Rectal smooth muscle tissue (tissue), 1 donor: ENCODE measurements at regions not wholly inside any gene's neighbourhood (a gene's known extent, or its start where the extent isn't known, plus 50 kb on each side); places are given as distances from the start of the nearest gene placed in this dataset.
"Not testable (repeated sequence)": the region's sequence is repeated elsewhere in the genome, so short reads cannot be mapped to it uniquely, and the experiment has no call there.

Experiments used
- H3K27ac ChIP-seq: one replicate; pipeline ENCODE4 v1.7.0; 2013; ENCODE audit warnings: low read depth, low read length, inconsistent platforms
- H3K27me3 ChIP-seq: one replicate; pipeline ENCODE4 v1.7.0; 2013; ENCODE audit warnings: low read length; ENCODE audit not compliant: control insufficient read depth, insufficient read depth
- H3K36me3 ChIP-seq: one replicate; pipeline ENCODE4 v1.7.0; 2013; ENCODE audit warnings: low read length; ENCODE audit not compliant: control insufficient read depth, insufficient read depth
- H3K4me1 ChIP-seq: one replicate; pipeline ENCODE4 v1.7.0; 2013; ENCODE audit warnings: low read length; ENCODE audit not compliant: control insufficient read depth, insufficient read depth
- H3K4me3 ChIP-seq: one replicate; pipeline ENCODE4 v1.7.0; 2013; ENCODE audit warnings: low read length
- H3K9ac ChIP-seq: one replicate; pipeline ENCODE4 v1.7.0; 2013; ENCODE audit warnings: low read length

DNA sequence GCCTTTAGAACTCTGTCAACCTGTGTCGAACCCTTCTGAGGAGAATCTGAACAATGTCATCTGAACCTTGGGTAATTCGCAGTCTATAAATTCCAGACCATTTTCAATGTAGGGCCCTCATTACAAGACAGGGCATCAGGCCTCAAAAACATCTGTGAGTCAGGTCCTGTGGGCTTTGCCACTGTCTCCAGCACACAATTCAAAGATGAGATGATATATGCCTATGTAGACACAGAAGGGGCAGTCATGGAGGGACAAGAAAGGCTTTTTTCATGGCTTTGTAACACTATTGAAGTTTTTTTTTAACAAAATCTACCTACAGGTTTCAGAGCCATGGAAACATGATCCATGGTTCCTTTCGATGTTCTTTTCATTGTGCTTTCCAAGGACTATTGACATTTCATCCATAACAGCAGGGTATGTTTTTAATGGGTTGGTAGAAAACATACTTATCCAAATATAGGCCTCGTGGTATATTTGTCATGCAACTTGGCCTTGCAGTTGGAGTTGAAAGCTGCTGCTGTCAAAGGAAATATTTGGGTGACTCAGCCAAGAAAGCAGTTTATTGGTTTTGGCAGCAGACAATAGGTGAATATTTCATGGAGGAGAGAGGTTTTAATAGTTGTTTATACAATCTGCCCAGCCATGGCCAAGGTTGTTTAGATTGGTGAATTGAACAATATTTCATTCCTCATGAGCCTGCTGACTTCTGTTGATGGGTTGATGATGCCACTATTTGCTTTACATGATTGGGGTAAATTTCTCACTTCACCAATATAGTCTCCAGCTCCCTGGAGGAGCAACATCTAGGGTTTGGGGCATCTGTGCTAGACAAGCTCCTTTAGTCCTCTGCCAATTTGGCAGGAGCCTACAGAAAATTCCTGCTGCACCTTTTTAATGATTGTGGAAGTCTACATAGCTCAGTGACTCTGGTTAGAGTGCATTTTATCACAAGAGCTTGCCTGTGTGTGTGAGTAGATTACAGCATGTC lies 158.4 kb upstream of the TMEM72 start:
- Histone ChIP-seq H3K27ac (peak overlapping the region; percentile 36), H3K4me1 (peaks cover 16% of the 10 kb centered on the region), H3K36me3 (no peaks in the 10 kb centered on the region), H3K4me3 (no peak overlapping the region), H3K9ac (no peak overlapping the region), H3K27me3 (no peaks in the 10 kb centered on the region)

DNA sequence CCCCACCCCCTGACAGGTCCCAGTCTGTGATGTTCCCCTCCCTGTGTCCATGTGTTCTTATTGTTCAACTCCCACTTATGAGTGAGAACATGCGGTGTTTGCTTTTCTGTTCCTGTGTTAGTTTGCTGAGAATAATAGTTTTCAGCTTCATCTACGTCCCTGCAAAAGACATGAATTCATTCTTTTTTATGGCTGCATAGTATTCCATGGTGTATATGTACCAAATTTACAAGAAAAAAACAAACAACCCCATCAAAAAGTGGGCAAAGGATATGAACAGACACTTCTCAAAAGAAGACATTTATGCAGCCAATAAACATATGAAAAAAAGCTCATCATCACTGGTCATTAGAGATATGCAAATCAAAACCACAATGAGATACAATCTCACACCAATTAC lies 156.8 kb upstream of the TMEM72 start:
- H3K27me3 ChIP-seq, H3K4me3 ChIP-seq, H3K27ac ChIP-seq, H3K9ac ChIP-seq, H3K36me3 ChIP-seq: not testable (repeated sequence)
- peaks cover 16% of the 10 kb centered on the region for H3K4me1 ChIP-seq

DNA sequence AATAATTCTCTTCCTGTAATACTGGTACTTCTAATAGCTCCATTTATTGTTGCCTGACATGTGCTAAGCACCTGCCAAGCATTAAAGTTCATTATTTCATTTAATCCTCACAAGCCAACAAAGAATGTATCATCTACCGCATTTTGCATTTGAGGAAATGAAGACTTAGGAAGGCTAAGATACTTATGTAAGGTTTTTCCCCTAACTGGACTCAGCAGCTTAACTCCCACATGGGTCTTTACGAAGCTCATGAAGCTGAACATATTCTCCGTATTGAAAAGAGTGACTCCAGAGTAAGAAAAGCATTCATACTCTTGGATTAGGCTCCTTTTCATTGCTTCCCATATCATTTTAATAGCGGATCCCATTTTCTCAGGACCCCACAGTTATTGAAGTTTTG lies 155.7 kb upstream of the TMEM72 start:
- Histone ChIP-seq H3K4me1 (peaks cover 16% of the 10 kb centered on the region), H3K4me3 (no peak overlapping the region), H3K27me3 (no peaks in the 10 kb centered on the region), H3K9ac (no peak overlapping the region), H3K27ac (no peak overlapping the region), H3K36me3 (no peaks in the 10 kb centered on the region)

DNA sequence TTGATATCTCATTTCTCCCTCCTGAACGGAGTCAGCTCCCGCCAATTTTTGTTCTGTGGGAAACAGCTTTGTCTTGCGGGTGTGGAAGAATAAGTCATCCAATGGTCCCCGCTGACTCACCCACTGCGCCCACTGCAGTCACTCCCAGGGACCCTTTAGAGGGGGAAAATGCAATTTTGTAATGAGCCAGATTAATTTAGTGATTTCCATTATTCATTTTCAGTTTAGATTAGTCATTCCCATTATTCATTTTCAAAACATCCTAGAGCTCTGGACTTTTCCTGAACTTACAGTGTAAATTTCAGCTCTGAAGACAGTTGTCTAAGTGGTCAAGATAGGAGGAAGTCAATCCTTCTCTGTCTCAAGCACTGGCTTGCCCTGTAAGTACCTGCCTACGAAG lies 154.9 kb upstream of the TMEM72 start:
- Histone ChIP-seq H3K36me3 (no peaks in the 10 kb centered on the region), H3K4me1 (peaks cover 16% of the 10 kb centered on the region), H3K27me3 (no peaks in the 10 kb centered on the region)

DNA sequence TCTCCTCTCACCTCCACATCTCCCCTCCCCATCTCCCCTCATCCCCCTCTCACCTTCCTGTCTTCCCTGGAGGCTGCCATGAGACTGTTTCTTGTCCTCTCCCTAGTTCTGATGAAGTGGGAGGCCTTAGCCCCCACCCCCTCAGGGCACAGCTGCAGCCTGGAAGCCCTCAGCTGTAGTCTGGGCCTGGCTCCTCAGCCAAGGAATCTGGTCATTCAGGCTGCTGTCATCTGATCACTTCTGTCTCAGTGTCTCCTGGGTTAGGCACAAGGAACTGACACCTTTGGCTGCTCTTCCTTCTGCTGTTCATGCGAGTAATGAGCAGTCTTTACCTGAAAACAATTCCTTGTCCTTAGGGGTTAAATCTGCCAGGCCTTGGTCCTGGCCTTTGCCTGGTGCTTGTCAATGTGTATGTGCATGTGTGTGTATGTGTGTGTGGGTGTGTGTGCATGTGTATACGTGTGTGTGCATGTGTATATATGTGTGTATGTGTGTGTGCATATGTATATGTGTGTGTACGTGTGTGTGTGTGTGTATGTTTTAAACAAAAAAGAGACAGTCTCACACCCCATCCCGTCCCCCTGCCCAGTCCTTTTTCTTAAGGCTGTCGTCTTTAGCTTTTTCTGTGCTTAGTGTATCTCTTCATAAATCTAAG lies 153.5 kb upstream of the TMEM72 start:
- Histone ChIP-seq H3K9ac (no peak overlapping the region), H3K36me3 (no peaks in the 10 kb centered on the region), H3K4me3 (no peak overlapping the region), H3K4me1 (peaks cover 10% of the 10 kb centered on the region), H3K27me3 (no peaks in the 10 kb centered on the region), H3K27ac (no peak overlapping the region)

More for the DNA sequence above, 154.9 kb upstream of the TMEM72 start:
- Histone ChIP-seq H3K27ac (no peak overlapping the region), H3K9ac (no peak overlapping the region), H3K4me3 (no peak overlapping the region)

DNA sequence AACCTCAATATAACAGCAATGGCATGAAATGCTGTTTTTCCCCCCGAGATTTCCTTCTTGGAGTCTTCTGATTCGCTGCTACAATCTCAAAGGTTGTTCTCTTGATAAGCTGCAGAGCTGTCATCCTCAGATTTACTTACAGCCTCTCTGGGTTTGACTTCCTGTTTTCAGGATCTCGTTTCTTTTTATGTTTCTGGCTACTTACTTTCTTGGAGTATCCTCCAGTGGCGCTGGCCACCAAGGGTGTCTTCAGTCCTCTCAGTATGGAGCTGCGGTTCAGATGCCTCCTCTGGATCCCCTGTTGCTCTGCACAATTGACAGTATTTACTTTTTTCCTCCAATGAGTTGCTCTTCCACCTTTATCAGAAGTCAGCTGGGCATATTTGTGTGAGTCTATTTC lies 152.0 kb upstream of the TMEM72 start:
- H3K9ac ChIP-seq: no peak overlapping the region
- H3K4me3 ChIP-seq: no peak overlapping the region
- no peaks in the 10 kb centered on the region for H3K4me1 ChIP-seq
- H3K27me3 ChIP-seq: no peaks in the 10 kb centered on the region
- H3K27ac ChIP-seq: no peak overlapping the region
- no peaks in the 10 kb centered on the region for H3K36me3 ChIP-seq

DNA sequence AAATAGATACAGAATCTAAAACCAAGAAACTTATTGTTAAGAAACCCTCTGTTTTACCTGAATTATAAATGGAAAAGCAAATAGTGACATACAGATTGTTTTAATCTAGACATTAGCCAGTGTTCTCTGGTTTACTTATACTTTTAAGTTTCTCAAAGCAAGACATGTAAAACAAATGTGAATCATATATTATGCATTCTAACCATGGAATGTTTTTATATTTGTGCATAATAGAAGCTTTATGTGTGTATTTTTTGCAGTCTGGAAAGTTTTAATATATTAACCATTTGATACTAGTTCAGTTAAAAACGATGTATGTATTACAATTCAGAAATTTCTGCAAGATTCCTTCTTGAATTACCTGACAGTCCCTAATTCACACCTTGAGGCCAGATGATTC lies 150.6 kb upstream of the TMEM72 start:
- H3K4me3 ChIP-seq: no peak overlapping the region
- no peak overlapping the region for H3K9ac ChIP-seq
- no peaks in the 10 kb centered on the region for H3K36me3 ChIP-seq
- no peaks in the 10 kb centered on the region for H3K27me3 ChIP-seq
- no peaks in the 10 kb centered on the region for H3K4me1 ChIP-seq
- H3K27ac ChIP-seq: no peak overlapping the region

DNA sequence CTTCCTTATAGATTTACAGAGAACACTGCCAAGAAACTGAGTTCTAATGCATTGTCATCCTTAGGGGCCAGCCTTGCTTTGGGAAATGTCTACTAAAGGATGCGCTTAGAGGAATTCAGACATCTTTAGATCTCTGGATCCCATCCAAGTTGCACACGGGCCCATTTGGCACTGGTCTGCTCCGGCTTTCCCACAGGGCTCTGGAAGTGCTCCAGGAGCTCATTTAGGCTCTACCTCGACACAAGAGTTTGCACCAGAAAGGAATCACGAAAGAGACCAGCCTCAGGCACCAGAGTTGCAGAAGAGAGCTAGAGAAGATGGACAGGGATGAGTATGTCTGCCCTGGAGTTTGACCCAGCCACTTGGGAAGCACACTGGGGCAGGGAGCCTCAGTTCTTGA lies 150.1 kb upstream of the TMEM72 start:
- H3K36me3 ChIP-seq: no peaks in the 10 kb centered on the region
- no peaks in the 10 kb centered on the region for H3K4me1 ChIP-seq
- no peak overlapping the region for H3K9ac ChIP-seq
- H3K27me3 ChIP-seq: no peaks in the 10 kb centered on the region
- H3K27ac ChIP-seq: no peak overlapping the region
- no peak overlapping the region for H3K4me3 ChIP-seq

DNA sequence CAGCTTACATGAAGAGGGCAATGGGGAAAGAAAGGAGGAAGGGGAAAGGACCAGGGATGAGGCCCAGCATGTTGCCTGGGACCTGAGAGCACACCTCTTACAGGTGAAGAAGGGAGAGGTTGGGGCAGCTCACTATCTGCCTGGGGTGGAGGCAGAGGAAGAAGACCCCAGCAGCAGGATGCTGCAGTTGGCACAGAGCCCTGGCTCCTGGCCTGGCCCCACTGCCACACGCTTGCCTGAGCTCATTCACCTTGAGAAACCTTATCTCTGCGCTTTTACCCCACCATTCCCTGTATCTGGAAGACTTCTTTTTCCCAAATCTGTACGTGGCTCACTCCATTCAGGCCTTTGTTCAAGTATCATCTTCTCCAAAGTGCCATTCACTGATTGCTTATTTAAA lies 147.8 kb upstream of the TMEM72 start:
- no peaks in the 10 kb centered on the region for H3K4me1 ChIP-seq
- H3K27ac ChIP-seq: no peak overlapping the region
- H3K9ac ChIP-seq: no peak overlapping the region
- no peak overlapping the region for H3K4me3 ChIP-seq
- no peaks in the 10 kb centered on the region for H3K36me3 ChIP-seq
- no peaks in the 10 kb centered on the region for H3K27me3 ChIP-seq

DNA sequence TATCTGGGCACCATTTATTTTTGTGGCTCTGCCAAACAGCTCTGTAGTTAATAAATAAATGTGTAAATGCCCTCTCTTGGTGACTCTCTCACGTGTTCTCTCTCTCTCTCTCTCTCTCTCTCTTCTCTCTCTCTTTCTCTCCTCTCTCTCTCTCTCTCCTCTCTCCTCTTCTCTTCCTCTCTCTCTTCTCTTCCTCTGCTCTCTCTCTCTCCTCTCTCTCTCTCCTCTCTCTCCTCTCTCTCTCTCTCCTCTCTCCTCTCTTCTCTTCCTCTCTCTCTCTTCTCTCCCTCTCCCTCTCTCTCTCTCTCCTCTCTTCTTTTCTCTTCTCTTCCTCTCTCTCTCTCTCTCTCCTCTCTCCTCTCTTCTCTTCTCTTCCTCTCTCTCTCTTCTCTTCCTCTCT lies 145.8 kb upstream of the TMEM72 start:
- H3K36me3 ChIP-seq: no peaks in the 10 kb centered on the region
- H3K4me3 ChIP-seq: no peak overlapping the region
- no peaks in the 10 kb centered on the region for H3K4me1 ChIP-seq
- H3K27ac ChIP-seq: no peak overlapping the region
- H3K9ac ChIP-seq: no peak overlapping the region
- no peaks in the 10 kb centered on the region for H3K27me3 ChIP-seq

DNA sequence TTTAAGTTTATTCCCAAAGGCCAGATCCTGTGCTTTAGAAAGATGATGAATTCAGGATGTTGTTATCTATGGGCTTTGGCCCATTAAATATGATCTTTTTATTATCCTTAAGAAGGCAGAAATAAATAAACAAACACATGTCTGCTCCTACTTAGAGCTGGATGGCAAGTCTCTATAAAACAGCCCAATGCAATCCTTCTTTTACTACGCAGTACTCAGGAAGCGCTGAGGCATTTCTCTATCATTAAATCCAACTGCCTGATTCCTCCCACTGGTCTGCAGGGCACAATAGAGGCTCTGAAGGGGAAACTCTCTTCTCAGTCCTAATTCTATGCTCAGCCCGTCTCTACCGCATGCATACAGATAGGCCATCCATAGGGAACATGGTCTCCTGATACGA lies 144.5 kb upstream of the TMEM72 start:
- no peaks in the 10 kb centered on the region for H3K4me1 ChIP-seq
- H3K9ac ChIP-seq: no peak overlapping the region
- H3K36me3 ChIP-seq: no peaks in the 10 kb centered on the region
- no peaks in the 10 kb centered on the region for H3K27me3 ChIP-seq
- no peak overlapping the region for H3K27ac ChIP-seq
- H3K4me3 ChIP-seq: no peak overlapping the region

DNA sequence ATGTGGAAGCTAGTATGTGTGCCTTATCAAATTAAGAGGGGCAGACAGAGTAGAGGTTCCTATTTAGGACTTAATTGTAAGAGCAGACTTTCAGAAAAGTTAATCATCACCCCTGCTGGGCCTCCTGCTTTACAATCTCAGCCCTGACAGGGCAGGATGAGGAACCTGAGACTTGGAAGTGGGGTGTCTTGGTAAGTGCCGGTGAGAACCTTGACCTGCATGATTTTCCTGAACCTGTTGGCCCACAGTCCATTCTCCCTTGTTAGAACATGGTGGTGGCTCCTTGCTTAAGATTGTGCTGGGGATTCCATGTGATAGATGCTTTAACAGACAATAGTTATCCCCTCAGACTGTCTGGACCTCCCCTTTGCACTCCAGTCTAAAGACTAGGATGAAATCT lies 141.7 kb upstream of the TMEM72 start:
- no peaks in the 10 kb centered on the region for H3K4me1 ChIP-seq
- no peak overlapping the region for H3K9ac ChIP-seq
- H3K27ac ChIP-seq: no peak overlapping the region
- H3K36me3 ChIP-seq: no peaks in the 10 kb centered on the region
- no peaks in the 10 kb centered on the region for H3K27me3 ChIP-seq
- H3K4me3 ChIP-seq: no peak overlapping the region
